Liver (tissue), 8 donors: ENCODE measurements at regions not wholly inside any gene's neighbourhood (a gene's known extent, or its start where the extent isn't known, plus 50 kb on each side); places are given as distances from the start of the nearest gene placed in this dataset.

Experiments
- DNase-seq: peaks from one replicate; pipeline ENCODE4 v3.0.0-alpha.2; 2017; ENCODE audit warnings: low spot score
- H3K27ac ChIP-seq, 2 donors: one replicate each; pipeline ENCODE4 v1.7.0; 2013; ENCODE audit warnings: inconsistent platforms in 2 of 2, low read length in 2 of 2, control low read depth in 1 of 2, low read depth in 1 of 2, mild to moderate bottlenecking in 1 of 2
- H3K27me3 ChIP-seq, 4 donors: one replicate each; pipeline versions ENCODE4 v1.6.1 to v1.7.0; 2013; ENCODE audit warnings: low read length in 3 of 4, inconsistent platforms in 1 of 4, mild to moderate bottlenecking in 1 of 4, moderate library complexity in 1 of 4; ENCODE audit not compliant: control insufficient read depth in 4 of 4, insufficient read depth in 4 of 4
- H3K36me3 ChIP-seq, 4 donors: one replicate each; pipeline versions ENCODE4 v1.6.1 to v1.7.0; 2013; ENCODE audit warnings: low read length in 3 of 4, mild to moderate bottlenecking in 3 of 4, low read depth in 1 of 4, moderate library complexity in 1 of 4; ENCODE audit not compliant: control insufficient read depth in 4 of 4, insufficient read depth in 3 of 4
- H3K4me1 ChIP-seq, 4 donors: one replicate each; pipeline versions ENCODE4 v1.6.1 to v1.7.0; 2013; ENCODE audit warnings: low read length in 3 of 4, mild to moderate bottlenecking in 3 of 4, moderate library complexity in 1 of 4; ENCODE audit not compliant: control insufficient read depth in 4 of 4, insufficient read depth in 4 of 4
- H3K4me3 ChIP-seq, 3 donors: one replicate each; pipeline versions ENCODE4 v1.6.1 to v1.7.0; 2013; ENCODE audit warnings: low read length in 3 of 3, control low read depth in 1 of 3, low read depth in 1 of 3, mild to moderate bottlenecking in 1 of 3
- H3K9ac ChIP-seq, 2 donors: one replicate each; pipeline ENCODE4 v1.7.0; 2013; ENCODE audit warnings: low read length in 2 of 2, mild to moderate bottlenecking in 2 of 2, moderate library complexity in 2 of 2, control low read depth in 1 of 2, low read depth in 1 of 2
- H3K9me3 ChIP-seq, 4 donors: one replicate each; pipeline versions ENCODE4 v1.6.1 to v1.7.0; 2013; ENCODE audit warnings: low read length in 3 of 4; ENCODE audit not compliant: control insufficient read depth in 4 of 4
- EGR1 ChIP-seq, 2 donors: IDR thresholded peaks; 2 replicates each; pipeline ENCODE4 v1.6.1; 2016 to 2018; ENCODE audit warnings: antibody characterized with exemption in 2 of 2, low read depth in 2 of 2
- FOXA2 ChIP-seq: IDR thresholded peaks from 2 replicates; pipeline ENCODE4 v1.6.1; 2016; ENCODE audit warnings: antibody characterized with exemption
- GABPA ChIP-seq, 2 donors: IDR thresholded peaks in 1 of 2; conservative IDR thresholded peaks in 1 of 2; 2 replicates each; pipeline ENCODE4 v1.6.1; 2016; ENCODE audit warnings: antibody characterized with exemption in 2 of 2, mild to moderate bottlenecking in 1 of 2, moderate library complexity in 1 of 2
- HNF4A ChIP-seq, 2 donors: conservative IDR thresholded peaks; 2 replicates each; pipeline ENCODE4 v1.6.1; 2016; ENCODE audit warnings: antibody characterized with exemption in 2 of 2, mild to moderate bottlenecking in 2 of 2
- HNF4G ChIP-seq: IDR thresholded peaks from 2 replicates; pipeline ENCODE4 v1.6.1; 2016; ENCODE audit warnings: antibody characterized with exemption
- NR2F2 ChIP-seq: IDR thresholded peaks from 2 replicates; pipeline ENCODE4 v1.6.1; 2016; ENCODE audit warnings: antibody characterized with exemption
- SP1 ChIP-seq: IDR thresholded peaks from 2 replicates; pipeline ENCODE4 v1.6.1; 2018; ENCODE audit warnings: antibody characterized with exemption, mild to moderate bottlenecking
- TAF1 ChIP-seq: conservative IDR thresholded peaks from 2 replicates; pipeline ENCODE4 v1.6.1; 2016; ENCODE audit warnings: antibody characterized with exemption, mild to moderate bottlenecking
- WGBS: extraction: QIAGEN DNeasy Blood & Tissue Kit; methylation state at CpG from one replicate; pipeline ENCODE4 v1.1.7; 2013; 5-methylcytosine and 5-hydroxymethylcytosine counted together
- TF ChIP-seq, protein P1 (sequence below): IDR thresholded peaks from 2 replicates; pipeline ENCODE4 v1.6.1; 2016; ENCODE audit warnings: antibody characterized with exemption
- TF ChIP-seq, protein P2 (sequence below): IDR thresholded peaks from 2 replicates; pipeline ENCODE4 v1.6.1; 2016; ENCODE audit warnings: antibody characterized with exemption
- TF ChIP-seq, protein P3 (sequence below): fragments of 150-350 bp; IDR thresholded peaks from 2 replicates; pipeline ENCODE4 v1.5.1; 2017; ENCODE audit warnings: improper control_type of control experiment, low read depth, low read length; ENCODE audit not compliant: missing input control
- TF ChIP-seq, protein P4 (sequence below): IDR thresholded peaks from 2 replicates; pipeline ENCODE4 v1.6.1; 2016; ENCODE audit warnings: antibody characterized with exemption
- TF ChIP-seq, protein P5 (sequence below): IDR thresholded peaks from 2 replicates; pipeline ENCODE4 v1.6.1; 2016; ENCODE audit warnings: antibody characterized with exemption, mild to moderate bottlenecking
- donor health status: healthy.
- donor health status: healthy.
- donor health status: healthy.
- donor health status: healthy.
- donor health status: healthy.

DNA sequence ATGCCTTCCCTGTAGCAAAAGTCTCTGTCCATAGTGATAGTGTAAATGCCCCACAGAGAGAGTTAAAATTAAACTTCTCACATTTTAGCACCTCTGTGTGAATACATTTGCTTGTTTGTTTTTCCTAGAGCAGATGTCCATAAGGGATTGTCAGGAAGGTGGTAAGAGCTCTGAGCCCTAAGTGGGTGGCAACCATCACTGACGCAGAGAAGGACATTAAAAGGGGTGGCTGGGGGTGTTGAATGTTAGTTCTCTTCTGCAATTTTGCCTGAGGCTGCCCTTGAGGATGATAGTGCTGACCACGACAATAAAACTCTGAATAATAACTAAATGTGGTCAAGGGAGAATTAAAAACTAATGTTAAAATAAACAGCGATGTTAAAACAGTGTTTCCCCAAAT is 174.3 kb upstream of the ID4 start:
- H3K36me3 ChIP-seq: no peaks in the 10 kb centered on the region
- no peak overlapping the region for H3K27ac ChIP-seq
- no peak overlapping the region for H3K4me3 ChIP-seq
- no peak for DNase-seq
- TF ChIP-seq, protein P1, sequence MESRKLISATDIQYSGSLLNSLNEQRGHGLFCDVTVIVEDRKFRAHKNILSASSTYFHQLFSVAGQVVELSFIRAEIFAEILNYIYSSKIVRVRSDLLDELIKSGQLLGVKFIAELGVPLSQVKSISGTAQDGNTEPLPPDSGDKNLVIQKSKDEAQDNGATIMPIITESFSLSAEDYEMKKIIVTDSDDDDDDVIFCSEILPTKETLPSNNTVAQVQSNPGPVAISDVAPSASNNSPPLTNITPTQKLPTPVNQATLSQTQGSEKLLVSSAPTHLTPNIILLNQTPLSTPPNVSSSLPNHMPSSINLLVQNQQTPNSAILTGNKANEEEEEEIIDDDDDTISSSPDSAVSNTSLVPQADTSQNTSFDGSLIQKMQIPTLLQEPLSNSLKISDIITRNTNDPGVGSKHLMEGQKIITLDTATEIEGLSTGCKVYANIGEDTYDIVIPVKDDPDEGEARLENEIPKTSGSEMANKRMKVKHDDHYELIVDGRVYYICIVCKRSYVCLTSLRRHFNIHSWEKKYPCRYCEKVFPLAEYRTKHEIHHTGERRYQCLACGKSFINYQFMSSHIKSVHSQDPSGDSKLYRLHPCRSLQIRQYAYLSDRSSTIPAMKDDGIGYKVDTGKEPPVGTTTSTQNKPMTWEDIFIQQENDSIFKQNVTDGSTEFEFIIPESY: no peak
- TF ChIP-seq, protein P2, sequence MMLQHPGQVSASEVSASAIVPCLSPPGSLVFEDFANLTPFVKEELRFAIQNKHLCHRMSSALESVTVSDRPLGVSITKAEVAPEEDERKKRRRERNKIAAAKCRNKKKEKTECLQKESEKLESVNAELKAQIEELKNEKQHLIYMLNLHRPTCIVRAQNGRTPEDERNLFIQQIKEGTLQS: no peak
- TF ChIP-seq GABPA (IDR thresholded peaks at IDR 0.05 in 1 of 2, conservative IDR thresholded peaks at IDR 0.05 in 1 of 2): no peak
- TF ChIP-seq TAF1: no peak
- TF ChIP-seq, protein P3, sequence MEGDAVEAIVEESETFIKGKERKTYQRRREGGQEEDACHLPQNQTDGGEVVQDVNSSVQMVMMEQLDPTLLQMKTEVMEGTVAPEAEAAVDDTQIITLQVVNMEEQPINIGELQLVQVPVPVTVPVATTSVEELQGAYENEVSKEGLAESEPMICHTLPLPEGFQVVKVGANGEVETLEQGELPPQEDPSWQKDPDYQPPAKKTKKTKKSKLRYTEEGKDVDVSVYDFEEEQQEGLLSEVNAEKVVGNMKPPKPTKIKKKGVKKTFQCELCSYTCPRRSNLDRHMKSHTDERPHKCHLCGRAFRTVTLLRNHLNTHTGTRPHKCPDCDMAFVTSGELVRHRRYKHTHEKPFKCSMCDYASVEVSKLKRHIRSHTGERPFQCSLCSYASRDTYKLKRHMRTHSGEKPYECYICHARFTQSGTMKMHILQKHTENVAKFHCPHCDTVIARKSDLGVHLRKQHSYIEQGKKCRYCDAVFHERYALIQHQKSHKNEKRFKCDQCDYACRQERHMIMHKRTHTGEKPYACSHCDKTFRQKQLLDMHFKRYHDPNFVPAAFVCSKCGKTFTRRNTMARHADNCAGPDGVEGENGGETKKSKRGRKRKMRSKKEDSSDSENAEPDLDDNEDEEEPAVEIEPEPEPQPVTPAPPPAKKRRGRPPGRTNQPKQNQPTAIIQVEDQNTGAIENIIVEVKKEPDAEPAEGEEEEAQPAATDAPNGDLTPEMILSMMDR: no peak
- TF ChIP-seq FOXA2: no peak
- TF ChIP-seq, protein P4, sequence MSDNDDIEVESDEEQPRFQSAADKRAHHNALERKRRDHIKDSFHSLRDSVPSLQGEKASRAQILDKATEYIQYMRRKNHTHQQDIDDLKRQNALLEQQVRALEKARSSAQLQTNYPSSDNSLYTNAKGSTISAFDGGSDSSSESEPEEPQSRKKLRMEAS: no peak
- no peak for TF ChIP-seq NR2F2
- TF ChIP-seq, protein P5, sequence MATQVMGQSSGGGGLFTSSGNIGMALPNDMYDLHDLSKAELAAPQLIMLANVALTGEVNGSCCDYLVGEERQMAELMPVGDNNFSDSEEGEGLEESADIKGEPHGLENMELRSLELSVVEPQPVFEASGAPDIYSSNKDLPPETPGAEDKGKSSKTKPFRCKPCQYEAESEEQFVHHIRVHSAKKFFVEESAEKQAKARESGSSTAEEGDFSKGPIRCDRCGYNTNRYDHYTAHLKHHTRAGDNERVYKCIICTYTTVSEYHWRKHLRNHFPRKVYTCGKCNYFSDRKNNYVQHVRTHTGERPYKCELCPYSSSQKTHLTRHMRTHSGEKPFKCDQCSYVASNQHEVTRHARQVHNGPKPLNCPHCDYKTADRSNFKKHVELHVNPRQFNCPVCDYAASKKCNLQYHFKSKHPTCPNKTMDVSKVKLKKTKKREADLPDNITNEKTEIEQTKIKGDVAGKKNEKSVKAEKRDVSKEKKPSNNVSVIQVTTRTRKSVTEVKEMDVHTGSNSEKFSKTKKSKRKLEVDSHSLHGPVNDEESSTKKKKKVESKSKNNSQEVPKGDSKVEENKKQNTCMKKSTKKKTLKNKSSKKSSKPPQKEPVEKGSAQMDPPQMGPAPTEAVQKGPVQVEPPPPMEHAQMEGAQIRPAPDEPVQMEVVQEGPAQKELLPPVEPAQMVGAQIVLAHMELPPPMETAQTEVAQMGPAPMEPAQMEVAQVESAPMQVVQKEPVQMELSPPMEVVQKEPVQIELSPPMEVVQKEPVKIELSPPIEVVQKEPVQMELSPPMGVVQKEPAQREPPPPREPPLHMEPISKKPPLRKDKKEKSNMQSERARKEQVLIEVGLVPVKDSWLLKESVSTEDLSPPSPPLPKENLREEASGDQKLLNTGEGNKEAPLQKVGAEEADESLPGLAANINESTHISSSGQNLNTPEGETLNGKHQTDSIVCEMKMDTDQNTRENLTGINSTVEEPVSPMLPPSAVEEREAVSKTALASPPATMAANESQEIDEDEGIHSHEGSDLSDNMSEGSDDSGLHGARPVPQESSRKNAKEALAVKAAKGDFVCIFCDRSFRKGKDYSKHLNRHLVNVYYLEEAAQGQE: no peak
- TF ChIP-seq HNF4A (conservative IDR thresholded peaks at IDR 0.05): no peak
- WGBS: 46% methylated on average over 3 of the region's 3 CpGs
- H3K4me1 ChIP-seq: peaks cover 0 to 1% (median 0%) of the 10 kb centered on the region in 4 donors
- no peak overlapping the region for H3K9ac ChIP-seq
- H3K9me3 ChIP-seq: no peaks in the 10 kb centered on the region
- no peaks in the 10 kb centered on the region for H3K27me3 ChIP-seq

DNA sequence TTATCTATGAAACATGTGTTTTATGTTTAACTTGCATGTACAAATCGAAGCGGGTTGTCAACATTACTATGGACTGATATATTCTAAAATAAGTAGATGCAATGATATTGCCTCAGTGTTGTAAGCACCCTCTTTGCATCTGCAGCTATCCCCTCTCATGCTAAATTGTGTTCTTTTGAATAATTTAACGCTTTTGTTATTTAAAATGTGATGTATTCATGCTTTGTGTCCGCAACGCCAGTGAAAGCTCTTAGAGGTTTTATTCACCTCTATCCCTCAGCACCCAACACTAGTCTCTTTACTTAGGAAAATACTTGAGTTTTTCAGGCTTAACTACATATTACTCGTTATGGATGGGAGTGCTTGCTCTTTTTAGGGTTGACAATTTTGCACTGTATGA is 173.7 kb upstream of the ID4 start:
- Histone ChIP-seq H3K36me3 (no peaks in the 10 kb centered on the region), H3K4me3 (no peak overlapping the region), H3K27me3 (no peaks in the 10 kb centered on the region), H3K27ac (no peak overlapping the region), H3K9ac (no peak overlapping the region), H3K9me3 (no peaks in the 10 kb centered on the region), H3K4me1 (peaks cover 0 to 1% (median 0%) of the 10 kb centered on the region in 4 donors)
- no peak for DNase-seq
- 59% methylated on average over 6 of the region's 6 CpGs for WGBS
- TF ChIP-seq TAF1: no peak
- TF ChIP-seq, protein P2: no peak
- no peak for TF ChIP-seq EGR1 (IDR thresholded peaks at IDR 0.05; ENCODE audit: low read depth in 2 of 2)
- TF ChIP-seq, protein P4: no peak
- TF ChIP-seq SP1: no peak
- TF ChIP-seq, protein P1: no peak
- TF ChIP-seq, protein P3: no peak
- TF ChIP-seq HNF4G: no peak
